ENCODE measurements at regions not wholly inside any gene's neighbourhood (a gene's known extent, or its start where the extent isn't known, plus 50 kb on each side); places are given as distances from the start of the nearest gene placed in this dataset.

DNA sequence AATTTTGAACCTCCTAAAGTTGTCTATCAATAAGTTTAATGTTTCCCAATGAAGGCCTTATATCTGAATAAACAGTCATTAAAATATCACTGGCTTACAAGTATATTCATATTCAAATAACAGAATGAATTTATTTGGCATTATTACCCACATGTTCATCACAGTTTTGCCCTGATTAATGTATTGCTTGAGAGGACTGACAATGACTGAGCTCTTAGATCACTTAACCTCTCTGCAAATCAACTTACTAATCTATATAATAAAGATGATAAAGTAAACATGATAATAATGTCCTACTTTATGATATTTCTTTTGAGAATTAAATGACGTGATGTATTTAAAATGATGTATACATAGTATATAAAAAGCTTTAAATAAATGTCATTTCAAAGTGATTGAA lies 532.0 kb upstream of the GBE1 start:
- Histone ChIP-seq H3K79me2 (replicated peaks; ENCODE audit: insufficient read depth) (no peaks in the 10 kb centered on the region), H4K20me1 (replicated peaks; ENCODE audit: insufficient read depth) (no peaks in the 10 kb centered on the region), H2AFZ (no peak overlapping the region), H3K4me2 (no peak overlapping the region), H3K36me3 (ENCODE audit: insufficient read depth) (no peaks in the 10 kb centered on the region), H3K4me3 (no peak overlapping the region), H3K9me2 (ENCODE audit: insufficient read depth) (peaks cover 14% of the 10 kb centered on the region; the same call in 1 of the 2 replicates), H3K4me1 (ENCODE audit: insufficient read depth) (no peaks in the 10 kb centered on the region), H3K27me3 (ENCODE audit: insufficient read depth) (no peaks in the 10 kb centered on the region), H3K27ac (ENCODE audit: low read depth) (no peak overlapping the region), H3F3A (replicated peaks; ENCODE audit: low read depth) (no peaks in the 10 kb centered on the region)
- DNase-seq (ENCODE audit: low spot score) (no peak), ATAC-seq (no peak)
- Mint-ChIP-seq H3K9me3 (no peaks in the 10 kb centered on the region), H3K27ac (no peak overlapping the region), H3K4me3 (no peak overlapping the region), H3K4me1 (no peaks in the 10 kb centered on the region), H3K27me3 (ENCODE audit: insufficient read depth, low read depth, poor library complexity) (no peaks in the 10 kb centered on the region), H3K36me3 (ENCODE audit: low read depth) (no peaks in the 10 kb centered on the region)
- TF ChIP-seq ZNF331 (CRISPR knock-in tag; IDR thresholded peaks at IDR 0.05; ENCODE audit: low read depth) (no peak), EZH2phosphoT487 (IDR thresholded peaks at IDR 0.05; ENCODE audit: unreplicated experiment) (no peak), CREB1 (CRISPR knock-in tag; IDR thresholded peaks at IDR 0.05; ENCODE audit: low read depth) (no peak)

DNA sequence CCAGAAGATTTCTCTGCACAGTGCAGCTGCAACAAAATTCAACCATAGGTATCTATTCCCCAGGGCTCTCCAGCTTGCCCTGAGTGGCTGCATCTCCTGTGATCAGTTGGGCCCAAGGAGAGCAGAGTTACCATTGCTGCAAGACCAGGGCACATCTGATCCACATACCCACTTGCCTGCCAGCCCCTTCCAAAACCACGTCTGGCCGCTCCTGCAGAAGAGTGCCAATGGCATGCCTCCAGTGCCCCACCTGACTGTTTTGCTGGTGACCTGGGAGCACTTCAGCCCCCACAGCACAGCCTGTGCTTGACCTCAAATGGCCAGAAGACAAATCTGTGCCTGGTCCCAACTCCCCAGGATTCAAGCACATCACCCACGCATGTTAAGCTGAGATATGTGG lies 526.1 kb upstream of the GBE1 start:
- H3K36me3 ChIP-seq (ENCODE audit: insufficient read depth): no peaks in the 10 kb centered on the region
- no peak overlapping the region for H3K4me2 ChIP-seq
- Mint-ChIP-seq H3K4me1 (no peaks in the 10 kb centered on the region), H3K27ac (no peak overlapping the region), H3K27me3 (ENCODE audit: insufficient read depth, low read depth, poor library complexity) (no peaks in the 10 kb centered on the region), H3K4me3 (no peak overlapping the region), H3K9me3 (no peaks in the 10 kb centered on the region), H3K36me3 (ENCODE audit: low read depth) (no peaks in the 10 kb centered on the region; the same call in 2 of the 3 replicates)
- no peaks in the 10 kb centered on the region for H3F3A ChIP-seq (replicated peaks; ENCODE audit: low read depth)
- ATAC-seq (no peak), DNase-seq (ENCODE audit: low spot score) (no peak)
- H3K4me3 ChIP-seq: no peak overlapping the region
- H3K79me2 ChIP-seq (replicated peaks; ENCODE audit: insufficient read depth): no peaks in the 10 kb centered on the region
- no peak overlapping the region for H3K27ac ChIP-seq (ENCODE audit: low read depth)
- peaks cover 14% of the 10 kb centered on the region; the same call in 1 of the 2 replicates for H3K9me2 ChIP-seq (ENCODE audit: insufficient read depth)
- no peaks in the 10 kb centered on the region for H4K20me1 ChIP-seq (replicated peaks; ENCODE audit: insufficient read depth)
- H3K27me3 ChIP-seq (ENCODE audit: insufficient read depth): no peaks in the 10 kb centered on the region
- no peak overlapping the region for H2AFZ ChIP-seq
- no peaks in the 10 kb centered on the region for H3K4me1 ChIP-seq (ENCODE audit: insufficient read depth)
- TF ChIP-seq ZNF114 (CRISPR knock-in tag; IDR thresholded peaks at IDR 0.05) (no peak), EZH2 (IDR thresholded peaks at IDR 0.05; ENCODE audit: low read depth, unreplicated experiment) (no peak), POLR2AphosphoS5 (IDR thresholded peaks at IDR 0.05; ENCODE audit: low read depth) (no peak), CREB1 (CRISPR knock-in tag; IDR thresholded peaks at IDR 0.05; ENCODE audit: low read depth) (no peak), NANOG (IDR thresholded peaks at IDR 0.05; ENCODE audit: borderline replicate concordance) (no peak), ZNF462 (CRISPR knock-in tag; IDR thresholded peaks at IDR 0.05) (no peak), STAT1 (IDR thresholded peaks at IDR 0.05; ENCODE audit: unreplicated experiment) (no peak), EZH2phosphoT487 (IDR thresholded peaks at IDR 0.05; ENCODE audit: unreplicated experiment) (no peak), JUNB (IDR thresholded peaks at IDR 0.05; ENCODE audit: unreplicated experiment) (no peak)
- TF ChIP-seq, protein P1, sequence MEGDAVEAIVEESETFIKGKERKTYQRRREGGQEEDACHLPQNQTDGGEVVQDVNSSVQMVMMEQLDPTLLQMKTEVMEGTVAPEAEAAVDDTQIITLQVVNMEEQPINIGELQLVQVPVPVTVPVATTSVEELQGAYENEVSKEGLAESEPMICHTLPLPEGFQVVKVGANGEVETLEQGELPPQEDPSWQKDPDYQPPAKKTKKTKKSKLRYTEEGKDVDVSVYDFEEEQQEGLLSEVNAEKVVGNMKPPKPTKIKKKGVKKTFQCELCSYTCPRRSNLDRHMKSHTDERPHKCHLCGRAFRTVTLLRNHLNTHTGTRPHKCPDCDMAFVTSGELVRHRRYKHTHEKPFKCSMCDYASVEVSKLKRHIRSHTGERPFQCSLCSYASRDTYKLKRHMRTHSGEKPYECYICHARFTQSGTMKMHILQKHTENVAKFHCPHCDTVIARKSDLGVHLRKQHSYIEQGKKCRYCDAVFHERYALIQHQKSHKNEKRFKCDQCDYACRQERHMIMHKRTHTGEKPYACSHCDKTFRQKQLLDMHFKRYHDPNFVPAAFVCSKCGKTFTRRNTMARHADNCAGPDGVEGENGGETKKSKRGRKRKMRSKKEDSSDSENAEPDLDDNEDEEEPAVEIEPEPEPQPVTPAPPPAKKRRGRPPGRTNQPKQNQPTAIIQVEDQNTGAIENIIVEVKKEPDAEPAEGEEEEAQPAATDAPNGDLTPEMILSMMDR (conservative IDR thresholded peaks at IDR 0.05; ENCODE audit: low read depth in 2 of 2): no peak
- TF ChIP-seq, protein P2, sequence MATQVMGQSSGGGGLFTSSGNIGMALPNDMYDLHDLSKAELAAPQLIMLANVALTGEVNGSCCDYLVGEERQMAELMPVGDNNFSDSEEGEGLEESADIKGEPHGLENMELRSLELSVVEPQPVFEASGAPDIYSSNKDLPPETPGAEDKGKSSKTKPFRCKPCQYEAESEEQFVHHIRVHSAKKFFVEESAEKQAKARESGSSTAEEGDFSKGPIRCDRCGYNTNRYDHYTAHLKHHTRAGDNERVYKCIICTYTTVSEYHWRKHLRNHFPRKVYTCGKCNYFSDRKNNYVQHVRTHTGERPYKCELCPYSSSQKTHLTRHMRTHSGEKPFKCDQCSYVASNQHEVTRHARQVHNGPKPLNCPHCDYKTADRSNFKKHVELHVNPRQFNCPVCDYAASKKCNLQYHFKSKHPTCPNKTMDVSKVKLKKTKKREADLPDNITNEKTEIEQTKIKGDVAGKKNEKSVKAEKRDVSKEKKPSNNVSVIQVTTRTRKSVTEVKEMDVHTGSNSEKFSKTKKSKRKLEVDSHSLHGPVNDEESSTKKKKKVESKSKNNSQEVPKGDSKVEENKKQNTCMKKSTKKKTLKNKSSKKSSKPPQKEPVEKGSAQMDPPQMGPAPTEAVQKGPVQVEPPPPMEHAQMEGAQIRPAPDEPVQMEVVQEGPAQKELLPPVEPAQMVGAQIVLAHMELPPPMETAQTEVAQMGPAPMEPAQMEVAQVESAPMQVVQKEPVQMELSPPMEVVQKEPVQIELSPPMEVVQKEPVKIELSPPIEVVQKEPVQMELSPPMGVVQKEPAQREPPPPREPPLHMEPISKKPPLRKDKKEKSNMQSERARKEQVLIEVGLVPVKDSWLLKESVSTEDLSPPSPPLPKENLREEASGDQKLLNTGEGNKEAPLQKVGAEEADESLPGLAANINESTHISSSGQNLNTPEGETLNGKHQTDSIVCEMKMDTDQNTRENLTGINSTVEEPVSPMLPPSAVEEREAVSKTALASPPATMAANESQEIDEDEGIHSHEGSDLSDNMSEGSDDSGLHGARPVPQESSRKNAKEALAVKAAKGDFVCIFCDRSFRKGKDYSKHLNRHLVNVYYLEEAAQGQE (IDR thresholded peaks at IDR 0.05; ENCODE audit: unreplicated experiment): no peak
